ENCODE measurements at regions not wholly inside any gene's neighbourhood (a gene's known extent, or its start where the extent isn't known, plus 50 kb on each side); places are given as distances from the start of the nearest gene placed in this dataset.
"Not testable (repeated sequence)": the region's sequence is repeated elsewhere in the genome, so short reads cannot be mapped to it uniquely, and the experiment has no call there.

GRCh38 chr1:148280831-148281572 is 128.9 kb upstream of the NBPF11 start:
- not testable (repeated sequence) for TF ChIP-seq CTCF (IDR thresholded peaks at IDR 0.05); GABPA (IDR thresholded peaks at IDR 0.05; ENCODE audit: low read depth); CHD2 (IDR thresholded peaks at IDR 0.05; ENCODE audit: low read length, partially characterized antibody); YY1 (IDR thresholded peaks at IDR 0.05; ENCODE audit: low read depth); PBX3 (IDR thresholded peaks at IDR 0.05); MEF2A (IDR thresholded peaks at IDR 0.05; ENCODE audit: borderline replicate concordance, low read depth); JUND (IDR thresholded peaks at IDR 0.05); SMC3 (IDR thresholded peaks at IDR 0.05; ENCODE audit: low read depth, low read length)

Data from SK-N-SH (cell line).